Left lung (tissue), 4 donors: ENCODE measurements at regions not wholly inside any gene's neighbourhood (a gene's known extent, or its start where the extent isn't known, plus 50 kb on each side); places are given as distances from the start of the nearest gene placed in this dataset.
A peak's percentile ranks its signal among the peaks of the same experiment; 100 is the strongest.

Source experiments
- ATAC-seq: fragments of 200-7000 bp; cut with Tn5 transposase; one replicate; pipeline ENCODE4 v1.9.1; 2020; ENCODE audit warnings: moderate library complexity
- DNase-seq, 4 donors: peaks; one replicate each; pipeline ENCODE4 v3.0.0-alpha.2; 2013 to 2020
- H3K27ac ChIP-seq, 2 donors: fragments of 200-600 bp; sonication (generic) in 1 of 2; one replicate each; pipeline versions ENCODE4 v1.5.0 to v1.8.0; 2020 to 2021
- H3K27me3 ChIP-seq, 2 donors: fragments of 200-600 bp; sonication (generic) in 1 of 2; one replicate each; pipeline versions ENCODE4 v1.5.0 to v1.8.0; 2020 to 2021
- H3K36me3 ChIP-seq, 2 donors: fragments of 200-600 bp; sonication (generic) in 1 of 2; one replicate each; pipeline versions ENCODE4 v1.5.0 to v1.8.0; 2020 to 2021
- H3K4me1 ChIP-seq, 2 donors: fragments of 200-600 bp; one replicate each; pipeline ENCODE4 v1.8.0; 2021
- H3K4me3 ChIP-seq, 2 donors: fragments of 200-600 bp; sonication (generic) in 1 of 2; one replicate each; pipeline versions ENCODE4 v1.5.0 to v1.8.0; 2020 to 2021; ENCODE audit warnings: mild to moderate bottlenecking in 1 of 2
- H3K9me3 ChIP-seq, 2 donors: fragments of 200-600 bp; sonication (generic) in 1 of 2; one replicate each; pipeline versions ENCODE4 v1.5.0 to v1.8.0; 2020 to 2021
- CTCF ChIP-seq, 2 donors: fragments of 200-600 bp; sonication (generic) in 1 of 2; IDR thresholded peaks; one replicate each; pipeline versions ENCODE4 v1.5.0 to v1.8.0; 2021; ENCODE audit warnings: antibody characterized with exemption in 2 of 2
- intact Hi-C, 2 donors: fragments of 100-400 bp; cut with DNase I; formaldehyde crosslinking; loops; one replicate each; pipeline versions ENCODE4 v1.11.2 to v1.14.2; 2022
- donor health status: DM: no; HTN: yes; CAD: no.
- donor health status: DM: no; HTN: no; CAD: no.

GRCh38 chr21:16145479-16145878, 415.7 kb downstream of the USP25 start:
- no peaks in the 10 kb centered on the region for H3K27me3 ChIP-seq
- no peak for TF ChIP-seq CTCF (IDR thresholded peaks at IDR 0.05)
- no peak for ATAC-seq
- no peaks in the 10 kb centered on the region for H3K9me3 ChIP-seq
- H3K27ac ChIP-seq = no peak overlapping the region
- DNase-seq = peak in 1 of 4 donors; percentile 36
- H3K4me3 ChIP-seq = no peak overlapping the region
- no peaks in the 10 kb centered on the region for H3K36me3 ChIP-seq
- intact Hi-C loops = no loop called here
- no peaks in the 10 kb centered on the region for H3K4me1 ChIP-seq

- no peak for TF ChIP-seq CTCF (IDR thresholded peaks at IDR 0.05)
- Histone ChIP-seq H3K9me3 (no peaks in the 10 kb centered on the region), H3K4me1 (no peaks in the 10 kb centered on the region), H3K27me3 (no peaks in the 10 kb centered on the region), H3K4me3 (no peak overlapping the region), H3K36me3 (no peaks in the 10 kb centered on the region), H3K27ac (no peak overlapping the region)
- intact Hi-C loops = no loop called here
- no peak for DNase-seq
- no peak for ATAC-seq
These were observed 424.5 kb downstream of the USP25 start for GRCh38 chr21:16154321-16154720.

GRCh38 chr21:16154951-16155635, 425.3 kb downstream of the USP25 start:
- DNase-seq = no peak
- no peaks in the 10 kb centered on the region for H3K4me1 ChIP-seq
- H3K27ac ChIP-seq = no peak overlapping the region
- ATAC-seq = no peak
- H3K36me3 ChIP-seq = no peaks in the 10 kb centered on the region
- TF ChIP-seq CTCF (IDR thresholded peaks at IDR 0.05) = no peak
- no peak overlapping the region for H3K4me3 ChIP-seq
- H3K27me3 ChIP-seq = no peaks in the 10 kb centered on the region
- intact Hi-C loops = no loop called here
- H3K9me3 ChIP-seq = no peaks in the 10 kb centered on the region

- Histone ChIP-seq H3K36me3 (no peaks in the 10 kb centered on the region), H3K9me3 (no peaks in the 10 kb centered on the region), H3K27me3 (no peaks in the 10 kb centered on the region), H3K4me1 (no peaks in the 10 kb centered on the region), H3K27ac (no peak overlapping the region), H3K4me3 (no peak overlapping the region)
- no peak for TF ChIP-seq CTCF (IDR thresholded peaks at IDR 0.05)
- DNase-seq = no peak
- intact Hi-C loops = no loop called here
- ATAC-seq = no peak
These were observed 427.2 kb downstream of the USP25 start for GRCh38 chr21:16156841-16157489.

- Histone ChIP-seq H3K27ac (no peak overlapping the region), H3K36me3 (no peaks in the 10 kb centered on the region), H3K4me1 (no peaks in the 10 kb centered on the region), H3K27me3 (no peaks in the 10 kb centered on the region), H3K4me3 (no peak overlapping the region), H3K9me3 (no peaks in the 10 kb centered on the region)
- no peak for TF ChIP-seq CTCF (IDR thresholded peaks at IDR 0.05)
- DNase-seq (no peak), ATAC-seq (no peak)
- intact Hi-C loops = no loop called here
These were observed 429.6 kb downstream of the USP25 start for GRCh38 chr21:16159213-16159970.
